ACHN (cell line): ENCODE measurements at regions not wholly inside any gene's neighbourhood (a gene's known extent, or its start where the extent isn't known, plus 50 kb on each side); places are given as distances from the start of the nearest gene placed in this dataset.
"Not testable (repeated sequence)": the region's sequence is repeated elsewhere in the genome, so short reads cannot be mapped to it uniquely, and the experiment has no call there.

ENCODE experiments used
- DNase-seq: peaks from one replicate; pipeline ENCODE4 v3.0.0-alpha.2; 2015
- in situ Hi-C: cut with HindIII; loops from 2 replicates; pipeline ENCODE4 v1.10.0; 2017; ENCODE audit warnings: low sequenced_read_pairs, low pct_ligation_motif_present, low pct_unique_long_range_greater_than_20kb

DNA sequence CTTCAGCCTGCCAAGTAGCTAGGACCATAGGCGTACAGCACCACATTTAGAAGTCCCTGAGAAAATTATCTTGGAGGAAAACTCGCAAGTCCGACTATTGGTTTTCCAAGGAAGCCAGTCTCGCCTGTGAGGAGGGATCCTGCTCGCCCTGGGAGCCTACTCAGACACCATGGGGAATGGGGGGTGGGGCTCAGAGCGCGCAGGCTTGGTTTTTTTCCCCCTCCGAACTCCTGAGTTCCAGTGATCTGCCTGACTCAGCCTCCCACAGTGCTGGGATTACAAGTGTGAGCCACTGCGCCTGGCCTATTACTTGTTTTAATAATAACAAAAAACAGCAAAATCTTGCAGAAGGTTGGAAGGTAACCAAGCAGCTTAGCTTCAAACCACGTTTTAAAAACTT is 153.7 kb downstream of the OR2B2 start:
- no peak for DNase-seq
- in situ Hi-C loops, result no loop called here

DNA sequence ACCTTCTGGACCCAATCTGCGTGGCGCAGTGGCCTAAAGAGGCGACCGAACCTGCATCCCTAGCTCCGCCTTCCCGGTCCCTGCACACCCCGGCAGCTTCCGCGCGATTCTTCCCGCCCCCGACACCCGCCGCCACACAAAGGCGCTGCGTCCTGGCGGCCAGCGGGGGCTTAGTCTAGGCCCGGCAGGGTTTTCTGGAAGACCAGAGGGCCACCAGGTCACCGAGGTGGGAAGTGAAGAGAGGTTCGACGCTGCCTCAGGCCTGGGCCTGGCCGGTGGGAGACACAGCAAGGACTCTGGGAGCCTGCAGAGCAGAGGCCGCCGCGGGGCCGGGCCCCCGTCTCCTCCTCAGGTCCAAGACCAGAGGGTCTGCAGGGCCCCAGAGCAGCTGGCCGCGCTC is 154.9 kb downstream of the OR2B2 start:
- no peak for DNase-seq

GRCh38 chr6:27755768-27756167 is 156.4 kb downstream of the OR2B2 start:
- DNase-seq, result no peak
- in situ Hi-C loops, result no loop called here

More for the DNA sequence above, 154.9 kb downstream of the OR2B2 start:
- in situ Hi-C loops, result no loop called here

- in situ Hi-C loops, result no loop called here
These were observed 157.8 kb downstream of the OR2B2 start for GRCh38 chr6:27754408-27754782.

DNA sequence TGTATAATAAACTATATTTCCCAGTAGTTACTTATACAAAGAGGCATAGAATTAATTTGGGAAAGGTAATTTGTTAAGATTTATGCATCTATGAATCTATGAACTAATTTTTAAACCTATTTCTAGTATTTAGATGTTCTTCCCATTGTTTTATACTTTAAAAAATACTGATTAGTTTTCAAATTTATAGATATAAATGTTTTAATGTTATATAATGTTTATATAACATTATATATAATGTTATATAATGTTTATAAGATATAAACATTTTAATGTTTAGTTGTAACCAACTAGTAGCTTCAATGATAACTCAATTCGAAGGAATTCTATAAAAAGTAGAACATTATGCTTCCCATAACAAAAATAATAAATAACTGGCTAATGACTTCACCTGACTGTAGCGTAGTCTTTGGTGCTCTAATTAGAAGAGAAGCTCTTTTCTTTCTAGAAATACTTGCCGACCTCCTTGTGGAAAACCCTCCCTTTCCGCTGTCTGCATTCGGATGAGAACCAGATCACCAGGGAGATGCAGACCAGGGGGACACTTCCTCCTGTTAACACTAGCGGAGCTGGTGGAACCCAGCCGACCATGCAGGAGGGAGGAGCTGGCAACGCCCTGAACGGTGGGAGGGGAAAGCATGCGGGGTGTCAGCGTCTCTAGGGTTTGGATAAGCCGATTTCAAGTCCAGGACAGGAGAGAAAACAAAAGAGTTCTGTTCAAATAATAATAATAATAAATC is 158.4 kb downstream of the OR2B2 start:
- in situ Hi-C loops, result no loop called here
- peak; percentile 91 for DNase-seq

More at GRCh38 chr6:27754408-27754782, 157.8 kb downstream of the OR2B2 start:
- DNase-seq, result no peak

DNA sequence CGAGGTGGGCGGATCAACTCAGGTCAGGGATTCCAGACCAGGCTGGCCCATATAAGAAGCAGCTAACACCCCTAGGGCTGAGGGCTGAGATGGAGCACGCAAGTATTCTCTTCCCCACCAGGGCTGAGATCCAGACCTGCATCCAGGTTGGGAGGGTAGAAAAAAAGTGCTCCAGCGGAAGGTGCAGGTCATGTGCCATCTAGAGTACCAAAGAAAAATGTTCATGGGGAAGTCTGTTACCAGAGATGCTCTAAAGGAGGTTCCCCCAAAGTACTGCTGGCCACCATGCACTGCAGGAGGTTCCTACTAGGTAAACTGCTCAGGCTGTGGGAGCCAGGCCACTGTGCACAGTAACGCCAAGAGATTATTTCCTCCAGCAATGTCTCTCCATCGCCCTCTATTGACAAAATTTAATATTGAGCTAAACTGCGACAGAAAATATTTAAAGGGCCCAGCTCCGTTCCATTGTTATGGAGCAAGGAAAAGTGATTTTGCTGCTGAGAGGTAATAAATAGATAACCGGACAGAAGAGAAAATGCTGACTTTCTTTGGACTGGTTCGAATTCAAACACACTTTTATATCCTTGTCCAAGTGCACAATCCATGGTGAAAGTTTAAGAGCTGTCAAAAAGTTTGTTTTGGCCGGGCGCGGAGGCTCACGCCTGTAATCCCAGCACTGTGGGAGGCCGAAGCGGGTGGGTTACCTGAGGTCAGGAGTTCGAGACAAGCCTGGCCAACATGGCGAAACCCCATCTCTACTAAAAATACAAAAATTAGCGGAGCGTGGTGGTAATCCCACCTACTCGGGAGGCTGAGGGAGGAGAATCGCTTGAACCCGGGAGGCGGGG is 159.9 kb downstream of the OR2B2 start:
- in situ Hi-C loops, result no loop called here

GRCh38 chr6:27748661-27749060 is 163.5 kb downstream of the OR2B2 start:
- in situ Hi-C loops, result no loop called here
- DNase-seq, result no peak

More for the DNA sequence above, 159.9 kb downstream of the OR2B2 start:
- DNase-seq, result peak; percentile 83

- DNase-seq, result no peak
- in situ Hi-C loops, result no loop called here
These were observed 164.6 kb downstream of the OR2B2 start for GRCh38 chr6:27747637-27748036.

GRCh38 chr6:27746860-27747259 is 165.3 kb downstream of the OR2B2 start:
- in situ Hi-C loops, DNase-seq: not testable (repeated sequence)

- no peak for DNase-seq
- in situ Hi-C loops, result no loop called here
These were observed 168.4 kb downstream of the OR2B2 start for GRCh38 chr6:27743787-27744186.

DNA sequence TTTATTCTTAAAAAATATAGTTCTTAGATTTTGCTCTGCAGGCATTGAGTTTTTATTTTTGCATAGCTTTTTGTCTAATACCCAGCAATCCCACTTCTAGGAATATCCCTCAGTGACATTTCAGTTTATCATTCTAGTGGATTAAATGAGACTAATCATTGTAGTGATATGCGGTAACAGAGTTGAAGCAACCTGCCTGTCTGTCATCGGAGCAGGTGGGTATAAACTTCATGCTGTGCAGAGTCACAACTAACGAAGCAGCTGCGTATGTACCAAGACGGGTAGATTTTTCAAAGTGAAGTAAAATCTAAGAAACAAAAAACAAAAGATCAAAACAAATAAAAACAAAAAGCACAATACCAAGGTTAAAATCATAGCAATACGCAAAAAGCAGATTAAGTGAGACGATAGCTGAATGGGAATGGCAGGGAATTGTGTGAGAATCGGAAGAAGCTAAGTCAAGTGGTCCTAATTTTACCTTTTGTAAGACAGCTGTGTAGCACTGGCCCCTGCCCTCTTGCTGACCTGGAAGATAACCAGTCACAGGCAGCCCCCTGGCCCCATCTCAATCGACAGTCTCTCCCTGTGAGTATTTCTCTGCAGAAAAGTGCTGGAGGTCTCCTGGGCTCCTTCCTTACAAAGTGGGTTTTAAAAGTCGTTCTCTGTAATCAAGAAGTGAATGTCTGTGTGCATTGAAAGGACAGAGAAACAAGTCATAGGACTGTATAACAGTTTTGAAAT is 169.2 kb downstream of the OR2B2 start:
- DNase-seq, result no peak
- in situ Hi-C loops, result no loop called here

DNA sequence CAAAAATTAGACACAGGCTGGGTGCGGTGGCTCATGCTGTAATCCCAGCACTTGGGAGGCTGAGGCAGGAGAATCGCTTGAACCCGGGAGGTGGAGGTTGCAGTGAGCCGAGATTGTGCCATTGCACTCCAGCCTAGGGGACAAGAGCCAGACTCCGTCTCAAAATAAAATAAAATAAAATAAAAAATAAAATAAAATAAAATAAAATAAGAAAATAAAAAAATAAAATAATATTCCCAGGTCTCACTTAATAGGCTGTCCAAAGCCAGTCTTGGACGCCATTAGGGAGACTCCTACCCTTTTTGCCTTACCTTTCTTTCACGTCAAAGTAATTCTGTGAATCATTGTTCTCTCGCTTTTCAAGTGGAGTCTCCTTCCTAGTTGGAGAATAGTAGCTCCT is 172.3 kb downstream of the OR2B2 start:
- in situ Hi-C loops, DNase-seq: not testable (repeated sequence)

DNA sequence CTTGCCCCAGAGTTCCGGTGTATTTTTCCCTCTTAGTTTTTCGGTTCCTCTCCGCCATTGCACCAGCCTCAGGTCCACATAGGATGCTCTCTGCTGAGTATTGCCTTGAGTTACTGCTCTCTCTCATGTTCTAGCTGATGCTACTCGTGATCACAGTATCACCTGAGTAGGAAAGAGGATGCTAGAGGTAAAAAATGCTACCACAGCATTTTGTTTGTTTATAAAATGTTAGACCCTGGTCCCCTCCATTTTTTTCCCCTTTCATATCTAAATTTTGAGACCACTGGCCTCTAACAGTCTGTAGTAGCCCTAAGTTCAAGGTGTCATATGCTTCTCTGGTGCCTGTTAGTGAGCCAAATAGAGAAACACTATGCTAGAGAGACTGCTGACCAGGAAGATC is 175.5 kb downstream of the OR2B2 start:
- in situ Hi-C loops, result no loop called here
- no peak for DNase-seq

DNA sequence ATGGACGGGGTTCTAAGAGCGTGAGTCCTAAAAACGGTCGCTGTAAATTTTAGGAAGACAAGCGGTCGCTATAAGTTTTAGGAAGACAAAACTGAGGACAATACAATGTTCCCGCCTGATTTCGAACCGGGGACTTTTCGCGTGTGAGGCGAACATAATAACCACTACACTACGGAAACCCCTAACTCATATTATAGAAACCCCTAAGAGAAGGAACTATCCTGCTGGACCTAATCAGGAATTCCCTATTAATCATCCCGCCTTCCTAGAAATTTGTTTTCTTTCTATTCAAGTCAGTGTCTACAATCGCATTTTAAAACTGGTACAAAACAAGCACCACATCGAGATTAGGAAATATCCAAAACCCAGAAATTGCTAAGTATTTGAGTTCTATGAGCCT is 183.8 kb downstream of the OR2B2 start:
- in situ Hi-C loops, result no loop called here
- no peak for DNase-seq

DNA sequence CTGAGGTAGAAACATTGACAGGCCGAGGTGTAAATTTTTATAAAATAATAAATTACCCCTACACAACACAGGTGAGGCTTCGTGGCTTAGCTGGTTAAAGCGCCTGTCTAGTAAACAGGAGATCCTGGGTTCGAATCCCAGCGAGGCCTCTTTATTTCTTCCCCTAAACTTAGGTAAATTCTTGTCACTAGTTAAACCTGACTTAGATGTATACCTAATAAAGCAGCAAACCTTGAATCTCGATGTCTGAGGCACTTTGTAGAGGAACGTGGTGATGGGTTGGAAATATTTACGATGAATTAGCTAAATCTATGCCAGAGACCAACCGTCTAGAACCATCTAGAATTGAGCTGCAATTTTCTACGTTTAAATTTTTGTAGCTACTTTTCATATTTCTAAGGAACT is 185.6 kb downstream of the OR2B2 start:
- DNase-seq, result no peak
- in situ Hi-C loops, result no loop called here

DNA sequence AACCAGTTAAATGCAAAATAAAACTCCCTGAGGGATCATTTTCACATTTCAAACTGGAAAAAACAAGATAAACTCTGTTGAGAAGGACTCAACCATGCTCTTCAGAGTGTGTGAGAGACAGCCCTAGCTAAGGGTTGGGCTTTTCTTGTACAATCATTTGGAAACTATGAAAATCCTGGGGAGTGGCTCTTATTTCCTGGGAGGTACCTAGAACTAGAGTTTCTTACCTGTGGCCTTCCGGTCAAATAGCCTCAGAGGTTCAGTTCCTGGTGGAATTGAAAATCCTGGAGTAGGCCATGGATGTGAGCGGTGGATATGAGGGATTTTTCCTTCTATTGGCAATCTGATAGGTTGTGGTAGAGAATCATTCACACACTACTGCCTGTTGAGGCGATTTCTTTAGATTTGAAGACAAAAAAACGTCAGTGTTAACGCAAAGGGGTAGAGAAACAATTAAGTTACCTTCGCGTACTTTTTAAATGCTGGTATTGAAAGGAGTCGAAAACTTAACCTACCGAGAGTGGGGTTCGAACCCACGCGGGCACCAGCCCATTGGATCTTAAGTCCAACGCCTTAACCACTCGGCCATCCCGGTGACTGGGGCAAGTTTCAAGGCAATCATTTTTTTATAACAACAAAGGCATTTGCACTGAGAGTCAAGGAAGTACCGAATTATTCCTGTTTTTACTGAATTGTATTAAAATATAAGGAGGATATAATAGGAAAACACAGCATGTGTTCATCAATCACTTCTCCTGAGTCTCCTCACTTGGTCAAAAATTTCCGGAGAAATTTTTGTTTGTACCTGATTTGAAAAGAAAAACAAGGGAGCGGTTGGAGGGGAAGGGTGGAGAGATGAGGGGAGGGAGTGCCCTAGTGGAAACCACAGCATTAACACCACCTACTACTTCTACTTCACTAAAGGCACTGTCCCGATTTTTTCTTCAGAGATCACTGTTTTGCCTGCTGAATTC is 191.3 kb downstream of the OR2B2 start:
- DNase-seq, result no peak
- in situ Hi-C loops, result no loop called here

- in situ Hi-C loops, result not testable (repeated sequence)
- DNase-seq, result peak; percentile 8
These were observed 193.2 kb downstream of the OR2B2 start for GRCh38 chr6:27719039-27719438.

DNA sequence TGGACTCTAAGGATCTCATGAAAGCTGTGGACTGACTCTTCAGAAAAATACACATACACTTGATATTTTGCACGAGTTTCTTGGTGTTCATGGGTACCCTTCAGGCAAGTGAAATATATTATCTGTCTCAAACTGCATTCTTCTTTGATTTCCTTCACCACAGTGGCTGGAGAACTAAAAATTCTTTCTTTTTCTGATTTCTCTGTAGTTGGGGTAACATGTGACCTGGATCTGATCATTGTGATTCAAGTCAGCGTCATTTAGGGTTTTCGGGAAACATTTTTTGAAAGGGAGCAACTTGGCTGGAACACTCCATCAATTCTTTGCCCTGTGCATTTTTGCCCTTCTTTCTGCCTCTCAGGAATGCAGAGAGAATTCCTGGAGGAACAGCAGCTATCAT is 205.8 kb downstream of the OR2B2 start:
- in situ Hi-C loops, result no loop called here
- DNase-seq, result no peak
